Thyroid gland (tissue), 4 donors: ENCODE measurements at regions not wholly inside any gene's neighbourhood (a gene's known extent, or its start where the extent isn't known, plus 50 kb on each side); places are given as distances from the start of the nearest gene placed in this dataset.
"Not testable (repeated sequence)": the region's sequence is repeated elsewhere in the genome, so short reads cannot be mapped to it uniquely, and the experiment has no call there.

Source experiments
- CTCF ChIP-seq, 6 experiments: fragments of 200-600 bp in 3 of 6; fragments of 450-650 bp in 3 of 6; sonication (generic) in 3 of 6; IDR thresholded peaks; one replicate each; pipeline ENCODE4 v1.5.1; 2016 to 2019; ENCODE audit warnings: antibody characterized with exemption in 6 of 6, mild to moderate bottlenecking in 2 of 6, inconsistent platforms in 1 of 6, moderate library complexity in 1 of 6
- POLR2A ChIP-seq, 2 donors: fragments of 450-650 bp; IDR thresholded peaks; one replicate each; pipeline ENCODE4 v1.6.1; 2017; ENCODE audit warnings: antibody characterized with exemption in 2 of 2, mild to moderate bottlenecking in 2 of 2, moderate library complexity in 1 of 2

GRCh38 chr11:3454844-3455243 lies 75.9 kb upstream of the ZNF195 start:
- peak; percentile 55 to 93 (median 80) for TF ChIP-seq CTCF (IDR thresholded peaks at IDR 0.05)
- not testable (repeated sequence) for TF ChIP-seq POLR2A (IDR thresholded peaks at IDR 0.05)
